ENCODE measurements at regions not wholly inside any gene's neighbourhood (a gene's known extent, or its start where the extent isn't known, plus 50 kb on each side); places are given as distances from the start of the nearest gene placed in this dataset.
"Not testable (repeated sequence)": the region's sequence is repeated elsewhere in the genome, so short reads cannot be mapped to it uniquely, and the experiment has no call there.

- TF ChIP-seq CTCF, POLR2A (IDR thresholded peaks at IDR 0.05): not testable (repeated sequence)
Measured at GRCh38 chr4:67300497-67301185, 244.7 kb downstream of the CENPC start.

Data from uterus (tissue), 2 donors.